ENCODE measurements at regions not wholly inside any gene's neighbourhood (a gene's known extent, or its start where the extent isn't known, plus 50 kb on each side); places are given as distances from the start of the nearest gene placed in this dataset.

DNA sequence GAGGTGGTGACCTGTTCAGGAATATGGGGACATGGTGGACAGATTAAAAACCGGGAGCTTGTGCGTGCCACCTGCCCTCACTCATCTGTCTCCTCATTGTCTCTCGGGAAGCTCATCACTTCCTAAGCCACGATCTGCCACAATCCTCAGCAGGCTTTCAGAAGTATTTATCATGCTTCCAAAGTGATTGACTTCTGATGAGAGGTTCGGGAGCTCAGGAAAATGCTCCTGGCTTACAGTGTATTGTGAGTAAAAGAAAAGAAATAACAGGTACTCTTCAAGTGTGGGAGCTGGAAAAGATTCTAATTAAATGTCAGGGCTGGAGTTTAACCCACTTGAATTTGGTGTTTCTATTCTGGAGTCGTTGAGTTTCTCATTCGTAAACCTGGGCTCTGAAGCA lies 91.9 kb upstream of the DRD2 start:
- no peak for DNase-seq (ENCODE audit: low spot score)
- H3K4me1 Mint-ChIP-seq = peaks cover 58% of the 10 kb centered on the region

More for the DNA sequence above, 91.9 kb upstream of the DRD2 start:
- no peaks in the 10 kb centered on the region for H3K79me2 ChIP-seq (replicated peaks; ENCODE audit: insufficient read depth)
- H2AFZ ChIP-seq = no peak overlapping the region
- no peak overlapping the region for H3K4me2 ChIP-seq
- TF ChIP-seq, protein P1, sequence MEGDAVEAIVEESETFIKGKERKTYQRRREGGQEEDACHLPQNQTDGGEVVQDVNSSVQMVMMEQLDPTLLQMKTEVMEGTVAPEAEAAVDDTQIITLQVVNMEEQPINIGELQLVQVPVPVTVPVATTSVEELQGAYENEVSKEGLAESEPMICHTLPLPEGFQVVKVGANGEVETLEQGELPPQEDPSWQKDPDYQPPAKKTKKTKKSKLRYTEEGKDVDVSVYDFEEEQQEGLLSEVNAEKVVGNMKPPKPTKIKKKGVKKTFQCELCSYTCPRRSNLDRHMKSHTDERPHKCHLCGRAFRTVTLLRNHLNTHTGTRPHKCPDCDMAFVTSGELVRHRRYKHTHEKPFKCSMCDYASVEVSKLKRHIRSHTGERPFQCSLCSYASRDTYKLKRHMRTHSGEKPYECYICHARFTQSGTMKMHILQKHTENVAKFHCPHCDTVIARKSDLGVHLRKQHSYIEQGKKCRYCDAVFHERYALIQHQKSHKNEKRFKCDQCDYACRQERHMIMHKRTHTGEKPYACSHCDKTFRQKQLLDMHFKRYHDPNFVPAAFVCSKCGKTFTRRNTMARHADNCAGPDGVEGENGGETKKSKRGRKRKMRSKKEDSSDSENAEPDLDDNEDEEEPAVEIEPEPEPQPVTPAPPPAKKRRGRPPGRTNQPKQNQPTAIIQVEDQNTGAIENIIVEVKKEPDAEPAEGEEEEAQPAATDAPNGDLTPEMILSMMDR (conservative IDR thresholded peaks at IDR 0.05; ENCODE audit: low read depth in 2 of 2) = no peak
- TF ChIP-seq POLR2AphosphoS5 (IDR thresholded peaks at IDR 0.05; ENCODE audit: low read depth) (no peak), NANOG (IDR thresholded peaks at IDR 0.05; ENCODE audit: borderline replicate concordance) (no peak), ETS1 (IDR thresholded peaks at IDR 0.05) (no peak), CREB1 (CRISPR knock-in tag; IDR thresholded peaks at IDR 0.05; ENCODE audit: low read depth) (no peak), ZNF114 (CRISPR knock-in tag; IDR thresholded peaks at IDR 0.05) (no peak), ZNF331 (CRISPR knock-in tag; IDR thresholded peaks at IDR 0.05; ENCODE audit: low read depth) (no peak), JUNB (IDR thresholded peaks at IDR 0.05; ENCODE audit: unreplicated experiment) (no peak), STAT1 (IDR thresholded peaks at IDR 0.05; ENCODE audit: unreplicated experiment) (no peak), REST (IDR thresholded peaks at IDR 0.05; ENCODE audit: unreplicated experiment) (no peak)
- H3K27ac ChIP-seq (ENCODE audit: low read depth) = no peak overlapping the region
- Mint-ChIP-seq H3K36me3 (ENCODE audit: low read depth) (no peaks in the 10 kb centered on the region), H3K27me3 (ENCODE audit: insufficient read depth, low read depth, poor library complexity) (no peaks in the 10 kb centered on the region), H3K4me3 (no peak overlapping the region), H3K27ac (no peak overlapping the region), H3K9me3 (no peaks in the 10 kb centered on the region)
- H3K36me3 ChIP-seq (ENCODE audit: insufficient read depth) = no peaks in the 10 kb centered on the region
- H3K9me2 ChIP-seq (ENCODE audit: insufficient read depth) = 0 out of 2 replicates have a peak, but pooled peaks cover 2% of the 10 kb centered on the region
- H3K27me3 ChIP-seq (ENCODE audit: insufficient read depth) = no peaks in the 10 kb centered on the region
- H3F3A ChIP-seq (replicated peaks; ENCODE audit: low read depth) = no peaks in the 10 kb centered on the region
- H3K4me3 ChIP-seq = no peak overlapping the region
- no peak for ATAC-seq
- H3K4me1 ChIP-seq (ENCODE audit: insufficient read depth) = peaks cover 23% of the 10 kb centered on the region
- no peaks in the 10 kb centered on the region for H4K20me1 ChIP-seq (replicated peaks; ENCODE audit: insufficient read depth)
